Forelimb muscle (tissue), 1 donor: ENCODE measurements at regions not wholly inside any gene's neighbourhood (a gene's known extent, or its start where the extent isn't known, plus 50 kb on each side); places are given as distances from the start of the nearest gene placed in this dataset.

Source experiments
- DNase-seq: peaks from one replicate; pipeline ENCODE4 v3.0.0-alpha.2; 2013; ENCODE audit warnings: low read depth

DNA sequence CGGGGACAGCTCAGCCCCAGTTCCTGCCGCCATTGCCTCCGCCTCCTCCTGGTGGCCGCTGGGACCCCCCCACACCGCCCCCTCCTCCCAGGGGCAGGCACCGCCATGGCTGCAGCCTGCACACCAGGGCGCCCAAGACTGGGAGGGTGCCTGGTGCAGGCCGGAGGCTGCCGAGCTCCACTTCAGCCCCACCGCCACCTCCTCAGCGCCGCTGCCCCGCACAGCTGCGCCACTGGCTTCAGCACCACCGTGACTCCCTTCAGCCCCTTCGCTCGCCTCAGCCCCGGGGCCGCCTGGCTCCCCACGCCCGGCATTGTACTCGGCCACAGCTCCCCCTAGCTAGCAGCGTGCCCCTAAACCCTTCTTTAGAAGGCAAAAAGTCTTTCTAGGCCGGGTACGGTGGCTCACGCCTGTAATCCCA, 131.1 kb downstream of the CRYBB2 start:
- no peak for DNase-seq

DNA sequence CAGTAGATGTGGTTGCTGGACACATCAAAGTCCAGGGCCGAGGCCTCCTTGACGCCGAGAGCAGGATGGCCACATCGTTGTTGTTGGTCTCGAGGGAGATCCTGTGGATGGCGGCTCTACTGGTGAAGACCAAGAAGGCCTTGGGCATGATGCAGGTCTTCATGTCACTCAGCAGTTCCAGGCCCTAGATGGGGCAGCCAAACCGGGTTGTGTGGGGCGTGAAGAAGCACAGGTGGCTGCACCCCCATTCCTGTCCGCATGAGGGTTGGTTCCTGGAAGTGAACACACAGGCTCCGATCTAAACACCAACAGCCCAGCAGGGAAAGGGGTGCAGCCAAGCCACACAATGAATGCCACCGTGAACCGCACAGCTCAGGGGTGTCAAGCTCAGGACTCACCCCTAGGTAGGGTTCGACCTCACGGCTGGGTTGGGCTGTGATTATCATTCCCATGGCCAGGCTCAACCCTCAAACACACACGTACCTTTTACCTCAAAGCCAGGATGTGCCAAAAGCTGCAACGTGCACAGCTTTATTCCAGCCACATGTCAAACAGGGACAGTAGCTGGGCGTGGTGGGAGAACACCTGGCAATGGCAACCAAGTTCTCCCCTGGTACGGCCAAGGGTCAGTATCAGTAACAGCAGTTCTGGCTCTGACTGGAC, 132.3 kb downstream of the CRYBB2 start:
- no peak for DNase-seq

DNA sequence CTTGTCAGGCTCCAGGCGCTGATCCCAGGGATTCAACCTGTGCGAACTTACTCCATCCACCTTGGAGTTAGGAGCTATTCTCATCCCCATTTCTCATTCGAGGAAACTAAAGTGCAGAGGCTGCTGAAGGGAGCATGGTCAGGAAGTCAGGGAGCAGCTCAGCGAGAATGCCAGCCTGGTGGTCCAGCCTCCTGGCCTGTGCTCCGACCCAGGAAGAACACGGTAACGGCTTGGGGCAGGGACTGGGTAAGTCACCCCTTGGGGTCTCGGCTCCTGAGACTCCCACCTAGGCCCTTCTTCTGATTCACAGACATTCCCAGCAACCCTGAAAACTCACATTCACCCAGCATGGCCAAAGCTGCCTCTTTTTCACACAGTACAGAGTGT, 132.8 kb downstream of the CRYBB2 start:
- no peak for DNase-seq

DNA sequence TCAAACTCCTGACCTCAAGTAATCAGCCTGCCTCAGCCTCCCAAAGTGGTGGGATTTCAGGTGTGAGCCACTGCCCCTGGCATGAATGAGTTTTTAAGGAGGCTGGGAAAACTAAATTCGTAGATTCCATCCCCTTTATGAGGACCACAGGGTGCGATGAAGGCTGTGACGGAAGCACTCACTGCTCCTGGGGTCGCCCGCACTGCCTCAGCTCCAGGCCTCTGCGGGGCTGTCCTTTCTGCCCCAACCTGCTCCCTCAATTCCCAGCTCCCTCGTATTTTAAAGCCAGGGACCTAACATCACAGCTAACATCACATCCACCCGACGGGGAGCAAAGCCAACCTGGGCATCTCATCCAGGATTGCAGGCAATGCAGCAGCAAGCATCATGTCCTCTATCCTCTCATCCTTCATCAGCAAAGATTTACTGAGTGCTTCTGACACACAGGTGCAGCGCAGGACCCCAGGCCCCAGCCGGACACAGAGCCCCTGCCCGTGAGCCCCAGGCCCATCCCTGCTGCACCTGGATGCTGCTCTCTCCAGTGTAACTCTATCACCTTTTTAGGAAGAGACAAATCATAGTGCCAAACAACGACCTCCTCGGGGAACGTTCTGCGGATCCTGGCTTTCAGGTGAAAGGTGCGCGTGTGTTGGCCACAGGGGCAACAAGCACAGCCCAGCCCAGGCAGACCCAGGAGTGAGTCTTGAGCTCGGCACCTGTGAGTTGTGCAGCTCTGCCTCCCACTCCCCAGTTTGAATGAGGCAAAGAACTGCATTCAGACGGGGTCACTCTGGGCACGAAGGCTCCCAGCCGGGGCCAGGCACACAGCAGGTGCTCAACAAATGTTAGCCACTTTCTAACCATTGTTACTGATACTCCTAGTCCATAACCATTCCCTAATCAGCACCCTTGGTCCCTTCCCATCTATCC, 134.3 kb downstream of the CRYBB2 start:
- DNase-seq = no peak

DNA sequence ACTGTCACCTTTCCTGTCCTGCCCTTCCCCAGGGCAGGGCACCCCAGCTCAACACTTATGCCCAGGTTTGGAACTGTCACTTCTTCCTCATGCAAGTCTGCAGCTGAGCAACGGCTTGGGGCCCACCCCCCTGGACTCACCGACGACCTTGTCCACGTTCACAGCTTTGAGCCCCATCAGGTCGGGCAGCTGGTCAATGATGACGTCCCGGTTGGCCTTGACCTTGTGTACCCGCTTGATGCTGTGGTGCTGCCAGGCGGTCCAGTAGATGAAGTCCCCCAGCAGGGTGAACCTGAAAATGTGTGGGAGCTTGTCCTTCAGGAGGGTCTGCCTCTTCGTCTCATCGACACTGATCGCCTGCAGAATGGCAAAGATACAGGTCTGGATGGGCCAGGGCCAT, 135.0 kb downstream of the CRYBB2 start:
- no peak for DNase-seq

DNA sequence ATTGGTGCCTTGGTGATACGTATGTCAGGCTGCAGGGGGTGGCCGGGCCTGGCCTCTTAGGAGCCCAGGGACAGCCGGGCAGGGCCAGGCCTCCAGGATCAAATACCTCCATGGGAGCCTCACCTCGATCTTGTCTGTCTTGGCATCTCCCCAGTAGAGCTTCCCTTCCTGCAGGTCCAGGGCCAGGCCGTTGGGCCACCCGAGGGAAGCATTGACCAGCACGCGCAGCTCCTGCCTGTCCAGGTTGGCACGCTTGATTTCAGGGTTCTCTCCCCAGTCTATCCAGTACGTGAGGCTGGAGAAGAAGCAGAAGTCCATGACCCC, 137.7 kb downstream of the CRYBB2 start:
- no peak for DNase-seq

DNA sequence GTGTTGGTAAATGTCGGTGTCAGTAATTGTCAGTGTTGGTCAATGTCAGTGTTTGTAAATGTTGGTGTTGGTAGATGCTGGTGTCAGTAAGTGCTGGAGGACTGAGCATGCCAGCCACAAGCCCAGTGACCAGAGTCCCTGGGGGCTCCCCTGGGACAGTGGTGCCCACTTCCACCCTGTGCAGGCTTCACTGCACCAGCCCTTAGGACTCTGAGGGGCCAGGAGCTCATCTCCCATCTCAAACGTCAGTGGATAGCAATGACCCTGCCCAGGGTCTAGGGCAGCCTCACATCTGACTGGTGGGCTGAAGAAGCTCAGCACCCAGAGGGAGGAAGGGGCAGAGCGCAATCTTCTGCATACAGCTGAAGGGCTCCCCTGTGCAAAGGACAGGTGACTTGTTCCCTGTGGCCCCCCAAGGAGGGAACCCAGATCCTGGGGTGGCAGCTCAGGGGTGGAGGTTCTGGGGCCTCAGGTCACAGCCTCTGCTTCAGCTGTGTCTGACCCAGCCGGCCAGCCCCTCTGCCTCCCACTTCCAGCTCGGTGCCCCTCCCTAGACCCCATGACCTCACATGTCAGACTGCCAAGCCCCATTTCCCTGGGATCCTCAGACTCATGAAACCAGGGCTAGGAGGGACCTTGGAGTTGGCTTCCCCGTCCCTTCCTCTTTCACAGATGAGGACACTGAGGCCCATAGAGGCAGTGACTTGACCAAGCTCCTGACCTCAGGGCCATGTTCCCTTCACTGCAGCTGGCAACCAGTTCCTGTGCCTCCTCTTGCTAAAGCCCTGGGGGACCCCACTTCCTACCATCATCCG, 138.4 kb downstream of the CRYBB2 start:
- DNase-seq = no peak

DNA sequence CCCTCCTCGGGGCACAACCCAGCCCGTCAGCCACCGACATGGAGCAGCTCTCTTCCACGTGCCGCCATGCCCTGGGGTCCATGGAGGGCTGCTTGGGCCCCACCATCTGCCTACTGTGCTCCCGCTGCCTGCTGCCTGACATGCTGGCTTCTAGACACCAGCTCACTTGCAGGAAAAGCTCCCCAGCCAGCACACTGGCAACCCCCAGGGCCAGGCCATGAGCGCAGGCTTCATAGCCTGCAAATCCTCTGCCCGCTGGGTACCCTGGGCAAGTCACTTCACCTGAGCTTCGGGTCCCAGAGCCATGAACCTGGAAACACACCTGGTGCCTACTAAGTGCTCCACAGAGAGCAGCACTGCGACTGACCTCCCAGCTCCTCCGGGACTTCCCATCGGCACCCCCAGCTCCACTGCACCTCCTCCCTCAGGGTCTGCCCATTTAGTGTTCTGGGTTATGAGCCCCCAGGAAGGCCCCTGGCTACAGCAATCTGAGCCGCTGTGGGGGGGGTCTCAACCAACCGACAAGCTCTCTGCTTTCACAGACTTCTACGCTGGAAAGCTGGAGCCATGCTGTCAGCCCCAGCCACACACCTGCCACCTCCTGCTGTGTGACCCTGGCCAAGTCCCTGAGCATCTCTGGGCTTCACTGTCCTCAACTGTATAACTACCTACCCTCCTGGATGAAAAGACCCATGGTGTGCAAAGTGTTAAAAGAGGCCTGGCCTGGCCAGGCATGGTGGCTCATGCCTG, 139.2 kb downstream of the CRYBB2 start:
- DNase-seq = no peak

DNA sequence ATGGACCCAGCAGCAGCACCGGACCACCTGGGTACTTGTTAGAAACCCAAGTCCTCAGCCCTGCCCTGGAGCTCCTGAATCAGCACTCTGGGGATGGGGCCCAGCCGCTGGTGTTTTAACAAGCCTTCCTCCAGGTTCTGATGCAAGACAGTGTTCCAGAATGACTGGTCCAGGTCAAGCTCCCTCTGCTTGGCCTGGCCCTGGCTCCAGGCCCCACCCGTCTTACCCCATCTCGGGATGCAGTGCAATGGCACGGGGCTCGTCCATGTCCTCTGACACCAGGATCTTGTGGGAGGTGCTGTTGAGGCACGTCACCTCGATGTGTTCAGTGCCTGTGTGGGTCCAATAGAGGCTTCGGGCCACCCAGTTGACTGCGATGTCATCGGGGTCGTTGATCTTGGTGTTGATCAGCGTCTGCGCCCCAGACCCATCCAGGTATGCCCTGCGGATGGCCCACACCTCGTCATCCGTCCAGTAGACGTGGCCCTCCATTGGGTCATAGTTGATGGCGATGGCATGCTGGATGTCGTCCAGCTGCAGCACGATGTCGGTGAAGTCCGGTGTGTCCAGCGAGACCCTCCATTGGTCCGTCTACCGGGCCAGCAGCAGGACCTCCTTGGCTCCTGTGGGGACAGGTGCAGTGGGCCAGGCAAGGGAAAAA, 140.3 kb downstream of the CRYBB2 start:
- DNase-seq = no peak

DNA sequence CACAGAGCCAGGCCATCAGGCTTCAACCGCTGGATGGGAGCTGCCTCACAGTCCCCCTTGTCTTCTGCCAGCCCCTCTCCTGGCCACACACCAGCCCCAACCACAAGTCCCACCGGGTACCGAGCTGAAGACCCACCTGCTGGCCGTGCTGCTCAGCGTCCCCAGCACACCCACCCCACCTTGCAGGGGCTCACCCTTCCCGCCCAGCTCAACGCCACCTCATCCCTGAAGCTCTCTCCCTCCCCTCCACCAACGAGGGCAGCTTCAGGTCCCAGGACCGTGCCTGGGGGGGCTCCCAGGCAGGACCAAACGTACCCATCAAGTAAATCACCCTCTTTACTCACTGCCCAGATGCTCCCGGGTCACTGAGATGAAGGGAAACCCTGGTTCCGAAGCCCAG, 141.0 kb downstream of the CRYBB2 start:
- no peak for DNase-seq

DNA sequence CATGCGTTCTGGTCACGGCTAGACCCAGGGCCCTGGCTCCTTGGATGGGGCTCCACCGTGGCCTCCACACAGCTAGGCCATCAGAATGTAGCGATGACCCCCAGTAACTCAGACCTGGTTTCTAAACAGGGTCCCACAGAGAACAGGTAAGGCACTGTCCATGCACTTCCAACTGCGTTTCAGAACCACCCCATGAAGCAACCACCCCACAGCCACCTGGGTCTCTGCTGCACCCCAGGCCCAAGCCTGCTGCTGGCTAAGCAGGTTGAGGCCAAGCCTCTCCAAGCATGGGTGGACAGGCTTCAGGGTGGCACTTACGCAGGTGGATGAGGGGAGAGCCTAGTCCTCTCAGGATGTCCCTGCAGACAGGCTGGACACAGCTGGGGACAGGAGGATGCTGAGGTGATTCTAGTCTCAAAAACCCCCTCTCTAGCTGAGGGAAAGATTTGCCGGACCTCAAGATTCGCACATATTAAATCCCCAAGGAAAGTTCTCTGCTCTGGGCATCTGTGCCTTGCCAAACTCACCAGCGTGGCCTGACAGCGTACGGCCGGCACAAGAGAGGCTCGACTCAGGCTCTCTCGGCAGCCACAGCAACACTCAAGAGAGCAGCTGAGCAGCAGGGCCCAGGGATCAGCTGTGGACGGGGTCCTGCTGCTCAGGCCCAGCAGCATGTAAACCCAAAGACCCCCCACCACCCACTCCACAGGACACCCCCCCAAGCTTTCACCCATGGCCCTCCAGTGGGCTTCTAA, 141.6 kb downstream of the CRYBB2 start:
- DNase-seq = no peak

DNA sequence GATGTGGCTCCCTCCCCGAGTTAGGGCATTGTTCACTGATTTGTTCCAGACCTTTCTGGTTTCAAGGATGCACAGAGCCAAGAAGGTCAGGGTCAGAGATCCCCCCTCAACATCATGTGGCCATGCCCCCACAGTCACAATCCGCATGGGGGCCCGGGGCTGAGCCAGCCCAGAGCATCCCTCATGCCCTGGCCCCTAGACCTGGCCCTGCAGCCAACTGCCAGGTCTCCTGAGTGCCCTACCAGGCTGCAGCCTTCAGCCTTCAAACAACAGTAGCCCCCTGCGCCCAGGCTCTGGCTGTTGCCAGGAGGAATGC, 142.4 kb downstream of the CRYBB2 start:
- no peak for DNase-seq

DNA sequence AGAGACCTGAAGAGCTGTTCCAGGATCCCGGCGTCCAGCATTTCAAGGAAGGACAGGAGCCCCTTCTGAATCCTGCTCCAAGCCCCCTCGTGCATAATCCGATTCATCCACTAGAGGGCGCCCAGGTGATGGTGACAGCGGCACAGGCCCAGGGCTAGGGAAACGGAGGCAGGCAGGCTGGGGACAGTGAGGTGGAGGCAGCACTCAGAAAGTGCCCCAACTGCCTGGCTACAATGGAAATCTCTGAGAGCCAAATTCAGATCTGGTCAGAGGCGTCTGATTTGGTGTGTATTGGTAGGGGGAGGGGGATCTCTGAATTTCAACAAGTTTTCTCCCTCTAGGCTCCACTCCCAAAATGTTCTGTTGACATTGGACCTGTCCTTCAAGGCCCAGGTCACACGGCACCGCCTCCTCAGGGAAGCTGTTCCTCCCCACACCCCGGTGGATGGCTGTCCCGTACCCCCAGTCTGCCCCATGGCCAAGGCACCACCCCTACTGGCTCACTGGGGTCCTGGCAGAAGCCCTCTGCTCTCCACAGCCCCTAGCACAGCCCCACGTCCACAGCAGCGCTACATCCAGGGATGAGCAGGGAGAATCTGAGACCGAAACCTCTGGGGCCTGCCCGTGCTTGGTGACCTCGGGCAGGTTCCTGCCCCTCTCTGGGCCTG, 142.9 kb downstream of the CRYBB2 start:
- DNase-seq = no peak

DNA sequence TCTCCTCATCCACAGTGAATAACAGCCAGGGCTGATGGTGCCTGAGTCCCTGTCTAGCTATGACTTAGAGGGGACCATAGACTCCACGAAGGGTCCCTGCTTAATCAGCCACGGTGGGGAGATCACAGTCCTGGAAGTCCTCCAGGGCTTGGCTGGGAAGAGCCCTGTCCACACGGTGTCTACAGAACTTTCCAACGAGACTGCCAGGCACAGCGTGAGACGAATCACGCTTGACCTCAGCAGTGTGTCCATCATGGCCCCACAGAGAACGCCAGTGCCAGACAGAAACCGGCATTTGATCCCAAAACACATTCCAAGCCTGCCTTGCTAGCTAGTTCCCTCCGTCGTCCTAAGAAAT, 143.4 kb downstream of the CRYBB2 start:
- DNase-seq = no peak

DNA sequence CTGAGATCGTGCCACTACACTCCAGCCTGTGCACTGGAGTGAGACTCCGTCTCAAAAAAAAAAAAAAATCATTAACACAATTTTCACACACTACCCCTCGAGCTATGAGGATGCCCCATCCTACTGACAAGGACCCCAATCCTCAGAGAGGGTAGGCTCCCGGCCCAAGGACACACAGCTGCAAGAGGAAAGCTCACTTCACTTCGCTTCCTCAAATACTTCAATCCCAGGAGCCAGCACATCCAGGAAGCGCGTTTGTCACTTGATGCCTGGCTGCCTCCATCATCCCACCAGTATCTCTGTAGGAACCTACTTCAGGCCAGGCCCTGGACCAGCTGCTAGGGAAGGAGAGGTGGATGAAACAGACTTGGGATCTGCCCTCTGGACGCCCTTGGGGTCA, 144.0 kb downstream of the CRYBB2 start:
- DNase-seq = no peak

DNA sequence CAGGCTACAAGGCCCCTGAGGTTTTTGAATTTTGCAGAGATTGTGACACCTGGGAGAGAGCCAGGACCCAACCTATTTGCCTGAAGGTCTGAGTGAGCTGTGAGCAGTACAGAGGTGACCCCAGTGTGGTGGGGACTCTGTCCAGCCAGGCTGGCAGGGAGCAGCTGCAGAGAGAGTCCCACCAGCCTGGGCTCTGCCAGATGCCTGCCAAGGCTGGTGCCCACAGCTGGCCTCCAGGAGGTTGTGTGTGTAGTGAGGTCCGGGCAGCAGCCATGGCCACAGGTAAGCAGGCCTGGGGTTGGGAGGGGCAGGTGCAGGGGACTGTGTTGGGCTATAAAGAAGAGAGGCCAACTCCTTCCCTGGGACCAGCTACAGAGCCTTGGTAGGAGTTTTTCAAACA, 144.8 kb downstream of the CRYBB2 start:
- DNase-seq = no peak

DNA sequence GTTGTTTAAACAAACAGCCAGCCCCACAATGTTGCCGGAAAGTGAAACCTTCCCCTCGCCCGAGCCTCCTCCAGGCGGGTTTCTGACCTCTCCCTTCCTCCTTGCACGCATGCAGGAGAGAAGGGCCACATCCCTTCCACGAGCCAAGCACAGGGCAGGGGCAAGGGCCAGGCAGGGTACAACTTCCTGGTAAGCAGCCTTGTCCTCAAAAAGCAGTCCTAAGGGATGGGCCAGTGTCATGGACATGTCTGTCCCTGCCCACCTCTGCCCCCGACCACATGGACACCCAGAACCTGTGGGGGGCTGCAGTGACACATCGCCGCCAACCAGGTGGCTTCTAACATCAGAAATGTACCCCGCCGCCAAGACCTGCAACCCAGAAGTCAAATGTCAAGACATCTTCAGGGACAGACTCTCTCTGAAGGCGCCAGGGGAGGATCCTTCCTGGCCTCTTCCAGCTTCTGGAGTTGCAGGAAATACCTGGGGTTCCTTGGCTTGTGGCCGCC, 145.3 kb downstream of the CRYBB2 start:
- no peak for DNase-seq

DNA sequence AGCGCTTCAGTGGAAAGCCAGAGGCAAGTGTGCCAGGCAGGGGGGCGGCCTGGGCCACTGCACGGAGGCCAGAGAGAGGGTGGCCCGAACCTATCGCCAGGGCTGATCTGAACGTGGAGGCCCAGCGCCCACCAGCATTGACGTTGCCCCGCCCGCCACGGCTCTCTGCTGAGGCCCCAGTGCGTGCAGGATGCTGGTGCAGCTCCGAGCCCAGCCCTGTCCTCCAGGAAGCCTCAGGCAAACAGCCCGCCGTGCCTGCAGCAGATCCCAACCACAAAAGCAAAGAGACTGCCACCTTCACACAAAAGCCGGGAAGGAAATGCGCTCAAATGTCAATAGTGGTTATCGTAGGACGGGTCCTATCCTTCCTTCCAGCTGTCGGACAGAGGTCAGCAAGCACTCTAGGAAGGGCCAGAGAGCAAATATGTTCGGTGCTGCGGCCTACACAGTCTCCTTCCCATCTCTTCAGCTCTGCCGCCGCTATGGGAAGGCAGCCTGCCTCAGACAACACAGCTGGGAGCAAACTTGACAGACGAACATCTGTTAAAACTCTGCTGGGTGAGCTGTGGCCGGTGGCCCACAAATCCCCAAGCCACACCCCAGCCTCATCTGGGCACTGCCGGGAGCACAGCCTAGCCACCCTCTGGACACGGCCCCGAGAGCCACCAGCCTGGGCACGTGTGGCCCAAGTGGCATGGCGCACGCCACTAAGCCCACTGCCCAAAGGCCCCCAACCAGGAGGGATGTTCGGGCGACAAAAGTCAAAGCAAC, 146.2 kb downstream of the CRYBB2 start:
- no peak for DNase-seq

DNA sequence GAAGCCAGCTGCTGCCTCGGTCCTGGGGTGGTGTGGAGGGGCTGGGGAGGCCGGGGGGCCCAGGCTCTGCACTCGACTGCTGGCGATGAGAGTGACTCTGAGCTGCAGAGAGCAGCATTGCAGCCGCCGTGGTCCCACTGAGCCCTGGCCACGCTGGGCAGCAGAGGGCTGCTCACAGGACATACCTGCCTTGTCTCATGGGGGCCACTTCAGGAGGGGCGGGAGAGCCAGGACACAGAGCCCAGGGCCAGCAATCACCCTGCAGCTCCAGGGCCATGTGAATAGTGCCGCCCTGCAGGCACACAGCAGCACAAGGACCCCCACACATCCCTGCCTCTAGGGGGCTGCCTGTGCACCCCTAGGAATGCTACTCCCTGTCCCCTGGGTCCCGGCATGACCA, 147.0 kb downstream of the CRYBB2 start:
- no peak for DNase-seq
